ENCODE measurements at regions not wholly inside any gene's neighbourhood (a gene's known extent, or its start where the extent isn't known, plus 50 kb on each side); places are given as distances from the start of the nearest gene placed in this dataset.
A peak's percentile ranks its signal among the peaks of the same experiment; 100 is the strongest.

- no peak for DNase-seq
These were observed 286.9 kb upstream of the NFE2L3 start for GRCh38 chr7:25864943-25865751.

DNA sequence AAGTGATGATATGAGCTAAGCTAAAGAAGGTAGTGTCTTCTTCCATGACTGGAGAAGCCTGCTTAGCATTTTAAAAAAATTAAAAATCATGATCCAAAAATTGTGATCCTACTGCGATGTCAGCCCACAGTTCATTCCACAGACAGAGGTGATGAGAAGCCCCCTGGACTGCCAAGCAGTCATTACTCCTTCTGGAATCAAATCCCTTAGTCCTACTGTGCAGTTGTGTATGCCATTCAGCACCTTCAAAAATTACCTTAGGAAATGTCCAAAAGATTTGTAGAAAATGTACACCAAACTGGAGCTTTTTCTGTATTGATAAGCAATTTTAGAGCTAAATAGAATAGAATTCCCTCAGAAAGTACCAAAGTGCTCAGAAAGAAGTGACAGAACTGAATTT lies 283.5 kb upstream of the NFE2L3 start:
- DNase-seq = no peak

GRCh38 chr7:25870574-25870973 lies 281.4 kb upstream of the NFE2L3 start:
- DNase-seq = no peak

GRCh38 chr7:25876092-25876491 lies 275.9 kb upstream of the NFE2L3 start:
- no peak for DNase-seq

- no peak for DNase-seq
These were observed 273.9 kb upstream of the NFE2L3 start for GRCh38 chr7:25877802-25878789.

DNA sequence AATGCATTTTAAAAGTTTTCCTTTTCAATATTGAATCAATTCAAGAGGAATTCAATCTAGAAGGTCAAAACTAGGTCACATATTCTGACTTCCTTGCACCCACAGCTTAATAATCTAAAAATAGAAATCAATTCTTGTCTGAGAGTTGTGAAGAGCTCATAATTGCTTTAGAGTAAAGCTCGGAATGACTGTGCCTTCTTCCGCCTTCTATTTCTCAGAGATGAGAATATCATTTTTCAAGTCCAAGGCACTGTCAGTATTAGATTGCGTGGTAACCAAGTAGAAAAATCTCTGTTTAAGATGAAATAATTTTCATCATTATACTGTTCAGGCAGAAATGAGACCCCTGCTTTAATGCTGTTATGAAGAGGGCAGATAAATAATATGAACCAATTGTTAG lies 272.2 kb upstream of the NFE2L3 start:
- DNase-seq = no peak

DNA sequence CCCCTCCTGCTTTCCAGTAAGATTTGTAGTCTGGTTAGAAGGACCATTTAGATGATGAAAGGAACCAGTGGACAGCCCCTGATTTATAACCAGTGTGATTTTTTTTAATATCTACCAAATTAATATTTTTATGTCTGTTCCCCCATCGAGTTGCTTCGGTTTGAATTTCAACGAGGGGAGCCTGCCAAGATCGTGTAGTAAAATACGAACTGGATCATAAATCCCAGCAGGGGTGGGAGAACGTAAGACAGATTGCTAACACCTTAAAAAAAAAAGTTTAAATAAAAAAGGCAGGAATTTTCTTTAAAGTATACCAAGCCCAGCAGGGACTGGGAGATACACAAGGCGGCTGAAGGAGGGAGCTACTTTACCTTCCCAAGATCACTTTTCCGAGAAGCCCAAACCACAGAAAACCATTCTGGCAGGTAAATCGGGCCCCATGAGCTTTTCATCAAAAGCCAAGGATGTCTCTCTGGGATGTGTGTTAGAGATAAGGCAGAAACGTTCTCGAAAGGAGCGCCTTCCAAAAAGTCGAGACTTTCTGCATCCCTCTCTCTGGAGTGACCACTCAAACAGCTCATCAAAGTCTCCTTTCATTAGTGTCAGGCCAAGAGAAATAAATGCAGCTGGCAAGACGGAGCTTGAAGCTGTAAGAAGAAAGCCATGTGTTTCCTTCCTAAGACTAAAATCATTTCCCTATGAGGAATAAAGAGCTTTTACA lies 270.5 kb upstream of the NFE2L3 start:
- no peak for DNase-seq

- no peak for DNase-seq
These were observed 269.7 kb upstream of the NFE2L3 start for GRCh38 chr7:25882151-25882773.

GRCh38 chr7:25884265-25884828 lies 267.7 kb upstream of the NFE2L3 start:
- DNase-seq = no peak

GRCh38 chr7:25885057-25885576 lies 266.9 kb upstream of the NFE2L3 start:
- no peak for DNase-seq

- no peak for DNase-seq
These were observed 265.4 kb upstream of the NFE2L3 start for GRCh38 chr7:25886387-25887240.

- no peak for DNase-seq
These were observed 264.7 kb upstream of the NFE2L3 start for GRCh38 chr7:25887266-25887665.

DNA sequence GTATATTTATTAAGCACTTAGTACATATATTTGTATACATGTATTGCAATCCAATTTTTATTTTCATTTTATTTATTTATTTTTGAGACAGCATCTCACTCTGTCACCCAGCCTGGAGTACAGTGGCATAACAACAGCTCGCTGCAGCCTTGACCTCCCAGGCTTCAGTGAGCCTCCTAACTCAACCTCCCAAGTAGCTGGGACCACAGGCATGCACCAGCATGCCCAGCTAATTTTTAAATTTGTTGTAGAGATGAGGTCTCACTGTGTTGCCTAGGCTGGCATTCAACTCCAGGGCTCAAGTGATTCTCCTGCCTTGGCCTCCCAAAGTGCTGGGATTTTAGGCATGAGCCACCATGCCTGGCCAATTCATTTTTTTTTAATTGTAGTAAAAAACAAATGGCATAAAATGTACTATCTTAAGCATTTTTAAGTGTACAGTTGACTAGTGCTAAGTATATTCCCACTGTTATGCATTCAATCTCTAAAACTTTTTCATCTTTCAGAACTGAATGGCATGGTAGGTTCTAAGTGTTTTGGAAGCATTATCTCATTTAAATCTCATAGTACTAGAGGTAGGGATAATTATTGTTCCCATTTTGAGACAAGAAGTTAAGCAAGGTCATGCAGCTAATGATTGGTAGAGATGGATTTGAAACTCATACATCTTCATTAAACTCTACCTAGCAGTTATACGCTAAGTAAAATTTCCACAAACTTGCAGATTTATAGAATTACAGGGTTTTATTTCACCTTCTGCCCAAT lies 264.0 kb upstream of the NFE2L3 start:
- no peak for DNase-seq

- DNase-seq = no peak
These were observed 262.2 kb upstream of the NFE2L3 start for GRCh38 chr7:25889765-25890164.

DNA sequence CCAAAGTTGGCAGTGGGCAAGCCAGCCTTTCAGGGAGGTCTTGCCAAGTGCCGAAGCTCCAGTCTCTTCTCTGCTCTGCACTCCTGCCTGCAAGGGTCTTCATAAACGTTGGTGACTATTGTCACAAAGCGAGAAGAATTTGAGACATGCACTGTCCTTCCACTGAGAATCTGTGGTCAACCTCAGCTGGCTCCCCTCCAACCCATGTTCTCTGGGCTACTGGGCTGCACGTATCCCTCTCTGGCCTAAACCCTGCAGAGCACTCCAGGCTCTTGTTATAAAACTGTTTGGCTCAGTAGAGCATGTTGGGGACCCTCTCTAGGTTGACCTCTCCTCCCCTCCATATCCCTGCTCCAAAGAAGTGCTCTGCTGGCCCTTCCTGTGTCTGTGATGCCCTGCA lies 260.4 kb upstream of the NFE2L3 start:
- no peak for DNase-seq

DNA sequence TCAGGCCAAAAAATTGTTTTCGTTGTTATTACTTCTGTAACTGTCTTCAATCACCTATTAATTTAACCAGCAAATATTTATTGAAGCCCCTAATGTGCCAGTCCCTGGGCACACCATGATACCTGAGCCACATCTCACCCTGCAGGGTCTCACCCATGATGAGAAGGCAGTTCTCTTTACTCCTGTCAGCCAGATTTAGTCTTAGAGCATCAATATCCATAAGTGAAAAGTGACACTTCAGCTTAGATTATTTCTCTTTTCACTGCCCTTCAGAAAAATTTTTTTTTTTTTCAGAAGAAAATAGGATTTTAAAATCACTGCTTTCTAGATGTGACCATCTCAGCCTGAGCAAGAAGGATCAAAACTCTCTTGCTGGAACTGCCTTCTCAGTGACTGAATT lies 258.6 kb upstream of the NFE2L3 start:
- DNase-seq = no peak

GRCh38 chr7:25894002-25894901 lies 257.7 kb upstream of the NFE2L3 start:
- no peak for DNase-seq

GRCh38 chr7:25894902-25895791 lies 256.9 kb upstream of the NFE2L3 start:
- peak; percentile 3 for DNase-seq

Data from NCI-H774 (cell line).